AML-193 (cell line): ENCODE measurements at regions not wholly inside any gene's neighbourhood (a gene's known extent, or its start where the extent isn't known, plus 50 kb on each side); places are given as distances from the start of the nearest gene placed in this dataset.

Experiments used
- DNase-seq, 2 experiments: peaks; one replicate each; lab custom pipeline; 2025; lab: John Stamatoyannopoulos, UW

DNA sequence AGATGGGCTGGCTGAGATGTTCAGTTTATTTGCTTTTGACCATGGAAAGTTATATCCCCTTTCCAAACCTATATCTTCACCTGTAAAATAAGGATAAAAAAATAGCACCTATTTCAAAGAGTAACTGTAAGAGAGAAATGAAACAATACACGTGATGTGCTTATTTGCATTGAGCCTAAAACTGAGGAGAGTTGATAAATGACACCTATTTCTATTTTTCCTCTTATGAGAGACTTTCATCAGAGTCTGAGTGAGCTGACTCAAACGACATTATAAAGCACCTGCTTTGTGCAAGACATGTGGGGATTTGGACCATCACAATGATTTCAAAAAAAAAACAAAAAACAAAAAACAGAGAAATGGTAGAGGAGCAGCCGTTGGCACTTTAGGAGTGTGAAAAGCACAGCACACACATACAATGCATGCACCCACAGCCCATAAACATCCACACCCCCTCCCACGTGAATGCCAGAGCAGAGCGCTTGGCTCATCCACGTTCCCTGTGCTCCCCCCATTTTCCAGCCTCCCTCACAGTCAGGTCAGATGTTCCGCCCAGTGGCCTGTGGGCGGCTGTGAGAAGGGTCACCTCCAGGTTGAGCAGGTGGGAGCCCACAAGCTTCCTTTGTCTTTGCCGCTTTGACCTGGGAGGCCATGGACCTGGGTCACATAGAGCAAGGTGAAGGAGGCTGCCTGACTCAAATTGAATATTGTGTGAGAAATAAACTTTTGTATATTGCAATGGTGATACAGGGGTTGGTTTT lies 253.2 kb upstream of the ZNF32 start:
- DNase-seq, result no peak

DNA sequence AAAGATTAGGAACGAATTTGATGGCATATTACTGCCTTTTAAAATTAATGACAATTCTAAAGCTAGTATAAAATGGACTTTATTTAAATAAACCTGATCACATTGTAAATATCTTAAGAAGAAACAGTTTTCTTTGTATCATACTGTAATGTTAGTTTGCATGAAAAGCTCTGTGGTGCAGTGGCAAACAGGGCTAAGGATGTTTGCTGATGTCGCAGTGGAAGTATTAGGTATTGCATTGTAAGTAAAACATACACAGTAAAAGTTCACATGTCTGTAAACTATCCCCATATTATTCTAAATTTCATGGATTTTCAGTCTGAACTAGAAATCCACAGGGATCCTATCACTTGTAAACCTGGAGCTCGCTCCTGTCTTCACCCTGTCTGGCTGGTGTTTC lies 252.6 kb upstream of the ZNF32 start:
- DNase-seq, result no peak

DNA sequence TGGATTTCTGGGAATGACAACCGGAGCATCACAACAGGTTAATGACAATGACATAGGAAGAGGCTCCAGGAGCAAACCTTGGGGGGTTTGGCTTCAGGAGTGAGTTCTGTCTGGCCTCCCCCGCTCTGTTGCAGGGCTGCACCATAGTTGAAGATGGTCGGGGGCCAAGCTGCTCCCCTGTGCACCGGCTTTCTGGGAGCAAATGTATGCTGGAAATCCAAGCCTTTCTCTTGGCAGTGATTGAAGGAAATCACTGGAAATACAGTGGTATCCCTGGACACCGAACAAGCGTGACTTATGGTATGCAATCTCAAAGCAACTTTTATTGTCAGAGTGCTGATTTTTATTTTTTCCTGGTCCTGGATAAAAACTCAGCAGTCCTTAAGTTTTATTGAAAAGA lies 251.9 kb upstream of the ZNF32 start:
- no peak for DNase-seq

DNA sequence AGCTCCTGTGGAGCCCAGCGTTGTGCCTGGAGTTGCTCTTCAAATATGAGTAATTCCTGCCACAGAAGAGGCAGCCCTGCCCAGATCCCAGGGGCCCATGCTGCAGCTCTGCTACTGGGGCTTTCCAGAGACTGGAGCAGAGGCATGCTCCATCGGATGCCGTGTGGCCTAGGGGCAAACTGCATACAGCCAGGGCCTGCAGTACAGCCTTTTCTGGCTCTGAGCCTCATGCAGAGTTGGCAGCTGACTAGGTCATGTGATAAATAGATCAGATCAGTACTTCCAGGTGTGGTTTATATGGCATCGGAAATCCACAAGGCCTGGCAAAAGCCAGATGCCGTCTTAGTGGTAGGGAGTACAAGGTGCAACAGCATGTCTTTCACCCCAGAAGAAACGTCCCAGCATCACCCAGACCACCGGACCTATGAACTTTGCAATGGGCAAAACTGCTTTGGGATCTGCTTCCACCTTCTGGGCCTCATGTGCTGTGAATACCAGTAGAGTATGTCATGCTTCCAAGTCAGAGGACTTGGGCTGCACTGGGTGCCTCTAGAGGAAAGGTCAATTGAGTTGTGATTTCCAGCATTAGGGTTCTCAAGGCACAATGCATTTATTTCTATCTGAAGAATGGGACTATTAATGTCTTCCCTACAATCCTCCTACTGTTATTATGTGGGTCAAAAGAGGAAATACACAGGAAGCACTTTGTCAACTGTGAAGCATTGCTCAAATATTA lies 250.7 kb upstream of the ZNF32 start:
- DNase-seq, result no peak

DNA sequence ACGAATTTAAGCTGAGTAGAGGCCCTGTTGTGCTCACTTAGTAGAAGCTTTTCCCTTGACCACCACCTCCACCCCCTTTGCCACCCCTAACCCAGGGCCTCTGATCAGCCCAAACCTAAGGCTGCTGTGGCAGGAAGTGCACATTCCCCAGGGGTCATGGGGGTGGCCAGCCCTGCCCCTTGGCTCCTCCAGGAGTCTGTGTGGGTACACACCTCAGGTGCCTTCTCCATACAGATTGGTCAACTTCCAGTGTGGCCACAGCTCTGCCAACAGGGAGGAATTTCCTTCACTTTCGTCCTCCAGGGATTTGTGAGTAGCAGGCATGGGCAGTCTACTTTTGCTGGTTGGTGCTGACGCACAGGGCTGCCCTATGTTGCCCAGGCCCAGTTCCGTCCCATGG lies 249.9 kb upstream of the ZNF32 start:
- DNase-seq, result no peak

DNA sequence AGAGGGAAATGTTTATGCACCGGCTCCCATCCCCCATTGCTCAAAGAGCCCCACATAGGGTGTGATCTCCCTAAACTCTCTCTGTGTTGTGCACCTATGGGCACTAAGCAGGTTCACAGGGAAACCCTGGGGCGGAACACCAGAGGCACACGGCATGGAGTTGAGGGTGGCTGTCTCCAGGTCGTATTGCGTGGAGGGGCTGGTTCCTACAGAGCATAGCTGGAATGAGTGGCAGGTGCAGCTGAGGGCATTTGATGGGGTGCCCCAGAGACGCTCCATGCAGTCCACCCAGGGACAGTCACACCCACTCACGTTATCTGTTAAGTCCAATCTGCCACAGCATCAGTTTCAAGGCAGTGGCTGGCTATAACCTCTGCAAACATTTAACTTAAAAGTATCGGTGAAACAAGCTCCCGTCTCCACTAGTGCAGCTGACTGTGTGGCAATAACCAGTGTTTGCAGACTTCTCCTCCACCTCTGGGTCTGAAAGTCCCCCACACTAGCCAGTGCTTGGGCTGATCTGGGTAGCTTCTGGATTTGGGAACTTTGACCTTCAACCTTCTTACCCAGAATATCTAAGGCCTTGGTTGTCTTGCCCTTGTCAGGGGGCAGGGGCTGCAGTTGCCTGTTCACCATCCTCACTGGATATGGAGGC lies 249.2 kb upstream of the ZNF32 start:
- no peak for DNase-seq

DNA sequence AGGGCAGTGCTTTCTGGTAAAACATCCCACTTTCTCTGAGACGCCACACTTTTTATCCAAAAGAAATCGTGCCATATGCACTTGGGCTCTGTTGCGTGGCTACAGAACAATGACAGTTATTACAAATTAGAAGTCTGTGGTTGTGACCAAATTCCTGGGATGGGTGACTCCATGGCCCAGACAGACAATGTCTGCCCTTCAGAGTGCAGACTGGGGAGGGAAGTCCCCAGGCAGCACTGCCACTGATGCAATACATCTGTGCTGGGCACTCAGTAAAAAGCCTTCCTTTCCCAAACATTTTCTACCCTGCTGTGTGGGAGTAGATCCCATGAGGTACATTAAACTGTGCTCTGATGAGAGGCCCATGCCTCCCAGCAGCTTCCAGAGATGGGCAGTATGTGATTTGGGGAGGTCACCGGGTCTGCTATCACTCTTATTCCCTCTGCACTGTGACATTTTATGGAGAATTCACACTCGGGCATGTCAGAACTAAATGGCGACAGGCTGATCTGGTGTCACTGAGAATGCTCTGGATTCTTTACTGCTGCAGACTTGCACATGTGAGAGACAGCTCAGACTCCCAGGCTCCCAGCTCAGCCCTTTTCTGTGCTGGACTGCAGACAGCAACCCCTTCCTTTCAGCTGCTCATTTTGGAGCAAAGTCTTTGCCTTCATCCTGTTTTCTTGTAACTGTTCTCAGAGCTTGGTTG lies 243.5 kb upstream of the ZNF32 start:
- no peak for DNase-seq

DNA sequence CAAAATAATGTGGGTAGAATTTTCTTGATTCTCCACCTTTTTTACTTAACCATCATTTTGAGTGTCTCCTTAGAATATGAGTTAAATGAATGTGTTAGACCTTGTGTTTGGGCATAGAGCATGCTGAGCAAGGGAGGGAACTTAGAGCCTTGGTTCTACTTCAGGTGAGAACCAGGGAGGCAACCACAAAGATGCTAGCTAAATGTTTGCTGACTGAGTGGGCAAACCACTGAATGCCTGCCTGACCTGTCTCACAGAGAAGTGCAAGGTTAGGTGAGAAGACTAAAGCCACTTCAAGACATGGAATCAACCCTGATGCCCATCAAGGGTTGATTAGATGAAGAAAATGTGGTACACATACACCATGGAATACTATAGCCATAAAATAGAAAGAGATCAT lies 242.6 kb upstream of the ZNF32 start:
- no peak for DNase-seq

DNA sequence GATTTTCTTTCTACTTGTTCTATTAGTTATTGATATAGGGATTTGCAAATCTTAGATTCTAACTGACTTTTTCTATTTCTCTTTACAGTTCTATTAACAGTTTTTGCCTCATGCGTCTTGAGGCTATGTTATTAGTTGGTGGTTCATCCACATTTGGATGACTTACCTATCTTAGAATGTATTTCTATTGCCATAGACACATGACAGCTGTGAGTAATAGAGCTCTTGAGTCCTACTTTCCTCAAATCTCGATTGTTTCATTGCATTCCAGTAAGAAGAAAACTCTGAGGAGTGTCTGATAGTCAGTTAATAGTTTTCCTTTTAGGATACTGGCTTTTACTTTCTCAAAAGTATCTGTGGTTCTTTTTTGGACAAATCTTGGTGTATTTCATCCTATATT lies 241.4 kb upstream of the ZNF32 start:
- DNase-seq, result no peak

DNA sequence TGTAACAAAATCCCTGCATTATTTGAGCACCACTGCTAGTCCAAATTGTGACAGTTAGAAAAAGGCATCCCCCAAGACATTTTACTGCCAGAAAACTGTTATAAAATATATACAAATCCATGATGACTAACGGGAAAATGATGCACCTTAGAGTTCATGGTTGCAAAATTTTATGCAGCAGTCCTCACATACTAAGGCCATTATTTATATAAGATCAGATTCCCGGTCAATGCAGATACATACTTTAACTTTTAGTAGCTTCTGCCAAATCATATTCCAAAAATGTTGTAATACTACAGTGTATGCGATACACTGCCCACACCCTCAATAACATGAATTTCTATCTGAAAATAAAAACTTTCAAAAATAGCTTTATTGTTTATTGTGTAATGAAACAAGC lies 239.9 kb upstream of the ZNF32 start:
- no peak for DNase-seq

DNA sequence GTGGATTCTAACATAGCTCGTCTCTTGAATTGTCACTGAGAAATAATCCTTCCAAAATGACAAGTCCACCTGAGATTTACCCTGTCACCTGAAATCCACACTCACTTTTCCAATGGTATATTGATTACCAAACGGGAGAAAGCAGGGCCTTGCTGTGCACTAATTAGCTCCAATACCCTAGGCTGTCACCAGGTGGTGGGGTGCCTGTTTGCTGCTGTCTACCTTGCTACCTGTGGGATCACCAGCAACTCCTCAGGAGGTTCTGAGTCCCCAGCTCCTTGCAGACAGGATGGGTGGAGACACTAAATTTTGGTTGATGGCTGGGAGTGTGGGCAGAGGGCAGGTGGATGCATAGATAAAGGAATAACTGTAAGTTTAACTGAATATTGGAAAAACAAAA lies 237.2 kb upstream of the ZNF32 start:
- DNase-seq, result no peak

DNA sequence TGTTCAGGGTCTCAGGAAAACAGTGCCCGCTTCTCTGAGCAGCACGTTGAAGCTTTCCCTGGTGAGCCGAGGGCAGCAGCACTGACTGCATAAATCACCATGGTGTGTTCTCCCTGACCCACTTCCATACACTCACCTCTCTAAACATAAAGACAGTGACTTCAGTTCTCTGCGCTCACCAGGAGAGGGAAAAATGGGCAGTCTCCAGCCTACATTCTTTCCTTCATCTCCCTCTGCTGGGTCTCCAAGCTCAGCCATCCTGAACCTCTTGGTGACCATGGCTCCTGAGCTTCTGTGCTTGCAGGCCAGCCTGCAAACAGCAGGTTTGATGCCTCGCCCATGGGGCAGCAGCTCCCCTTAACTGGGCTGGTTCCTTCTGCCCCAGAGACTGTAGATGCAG lies 236.6 kb upstream of the ZNF32 start:
- no peak for DNase-seq

DNA sequence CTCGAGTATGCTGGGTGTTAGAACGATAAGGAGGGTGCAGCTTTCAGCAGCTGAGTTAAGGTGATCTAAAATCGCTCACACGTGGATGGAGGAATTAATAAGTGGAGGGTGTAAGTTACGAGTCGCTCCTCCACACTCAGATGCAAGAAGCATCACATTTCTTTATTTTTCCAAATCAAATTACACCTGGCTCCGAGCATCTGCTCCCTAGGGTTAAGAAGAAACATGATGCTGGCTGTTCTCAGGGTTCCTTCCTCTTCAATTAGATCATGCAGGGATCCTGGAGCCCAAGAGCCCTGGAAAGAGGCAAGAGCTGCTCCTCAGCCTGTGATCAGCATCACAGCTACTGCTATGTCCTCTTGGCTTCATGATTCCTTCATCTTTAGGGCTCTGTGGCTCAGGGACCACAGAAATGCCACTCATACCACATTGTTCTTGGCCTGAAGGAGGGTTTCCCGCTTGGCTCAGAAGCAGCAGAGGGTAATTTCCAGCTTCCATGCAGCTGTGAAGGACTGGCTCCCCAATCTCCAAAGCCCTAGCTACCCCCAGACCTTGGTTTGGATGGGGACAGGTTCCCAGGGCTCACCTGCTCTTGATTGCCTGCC lies 235.9 kb upstream of the ZNF32 start:
- no peak for DNase-seq

DNA sequence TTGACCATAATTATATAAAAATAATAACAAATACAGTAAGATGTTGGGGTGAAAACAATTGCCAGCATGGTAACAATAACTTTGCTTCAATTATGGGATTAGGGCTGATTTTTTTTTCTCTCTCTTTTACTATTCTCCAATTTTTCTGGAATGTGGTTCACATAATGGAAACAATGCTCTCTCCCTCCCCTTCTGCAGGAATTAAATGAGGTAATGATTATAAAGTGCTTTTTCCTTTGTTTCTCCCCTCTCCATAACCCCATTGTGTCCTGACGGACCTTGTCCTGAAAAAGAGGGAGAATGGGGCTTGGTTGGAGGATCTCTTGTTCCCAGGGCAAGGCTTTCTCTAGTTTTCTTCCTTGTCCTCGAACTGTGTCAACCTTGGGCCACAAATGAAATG lies 234.0 kb upstream of the ZNF32 start:
- no peak for DNase-seq

DNA sequence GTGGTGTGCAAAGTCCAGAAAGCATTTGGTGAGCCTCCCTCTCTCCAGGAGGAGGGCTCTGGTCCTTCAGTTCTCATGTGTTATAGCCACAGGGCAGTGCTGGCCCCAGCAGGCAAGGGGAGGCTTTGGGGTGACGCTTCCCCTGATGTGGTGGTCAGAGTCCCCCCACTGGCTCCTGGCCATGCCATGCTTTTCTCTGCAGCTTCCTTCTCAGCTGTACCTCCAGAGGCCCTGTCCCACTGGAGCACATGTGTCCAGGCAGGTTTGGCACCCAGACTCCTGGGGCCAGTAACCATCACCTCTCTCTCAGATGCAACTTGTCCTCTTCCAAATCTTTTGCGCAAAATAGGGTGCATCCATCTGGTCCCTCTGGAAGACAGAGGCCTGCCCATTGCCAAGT lies 233.0 kb upstream of the ZNF32 start:
- DNase-seq, result no peak

DNA sequence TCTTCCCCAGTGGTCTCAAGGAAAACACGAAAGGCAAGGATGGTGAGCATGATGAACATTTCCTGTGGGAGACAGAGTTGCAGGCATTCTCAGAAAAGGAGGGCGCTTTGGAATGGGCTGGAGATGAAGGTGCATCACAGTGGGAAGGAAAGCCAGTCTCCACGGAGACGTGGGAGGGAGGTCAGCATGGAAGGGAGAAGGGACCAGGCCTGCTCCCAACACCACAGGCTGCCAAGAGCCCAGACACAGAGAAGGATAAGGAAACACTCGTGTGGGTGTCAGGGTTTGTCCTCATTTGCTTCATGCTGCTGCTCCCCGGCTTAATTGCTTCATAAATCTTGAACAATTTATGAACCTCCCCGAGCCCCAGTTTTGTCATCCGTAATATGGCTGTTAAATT lies 231.5 kb upstream of the ZNF32 start:
- DNase-seq, result no peak

DNA sequence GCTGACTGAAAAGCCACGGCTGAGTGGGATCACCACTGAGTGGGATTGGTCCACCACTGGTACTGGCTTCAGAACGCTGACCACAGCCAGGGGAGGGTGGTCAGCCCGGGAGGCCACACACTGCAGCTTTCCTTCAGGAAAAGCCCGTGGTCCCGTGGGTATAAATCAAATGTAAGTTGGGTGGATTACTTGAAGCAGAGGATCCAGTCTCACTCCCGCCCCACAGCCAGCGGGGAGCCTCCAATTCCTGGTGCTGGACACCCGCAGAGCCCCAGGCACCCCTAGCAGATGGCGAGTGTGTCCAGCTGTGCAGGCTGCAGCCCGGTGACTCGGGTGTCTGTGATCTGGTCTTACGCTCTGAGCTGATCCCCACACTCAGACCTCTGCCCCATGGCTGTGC lies 231.1 kb upstream of the ZNF32 start:
- no peak for DNase-seq

DNA sequence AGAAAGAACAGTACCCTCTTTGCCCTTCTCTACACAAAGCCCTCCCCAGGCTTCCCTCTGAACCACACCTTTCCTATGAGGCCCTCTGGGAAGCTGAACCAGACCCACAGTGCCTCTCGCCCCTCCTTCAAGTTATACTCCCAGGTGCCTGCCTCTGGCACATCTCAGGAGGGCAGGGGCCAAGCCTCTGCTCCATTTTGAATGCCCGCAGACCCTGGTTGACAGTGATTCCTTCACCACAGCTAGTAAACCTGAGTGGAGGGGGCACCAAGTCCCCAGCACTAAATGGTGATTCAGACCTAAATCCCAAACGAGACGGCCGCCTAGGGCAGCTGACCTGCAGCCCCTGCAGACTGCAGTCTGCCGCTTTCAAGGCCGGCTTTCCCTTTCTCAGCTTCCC lies 230.5 kb upstream of the ZNF32 start:
- no peak for DNase-seq

DNA sequence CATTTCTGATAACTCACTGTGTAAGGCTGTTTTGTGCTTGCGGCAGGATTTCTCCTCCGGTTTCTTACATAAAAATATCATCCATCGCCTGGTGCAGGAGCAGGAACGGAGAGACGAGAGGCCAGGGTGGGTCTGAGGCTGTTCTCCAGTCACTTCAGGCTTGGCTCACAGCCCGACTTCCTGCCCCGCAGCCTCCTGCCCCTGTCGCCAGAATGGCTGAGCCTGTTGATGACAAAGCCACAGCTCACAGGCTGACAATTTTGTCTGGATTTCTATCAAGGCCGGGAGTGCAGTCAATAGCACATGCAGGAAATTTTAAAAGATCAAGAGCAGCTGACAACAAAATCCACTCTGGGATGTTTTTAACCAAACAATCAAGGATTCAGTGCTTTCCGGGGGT lies 229.7 kb upstream of the ZNF32 start:
- no peak for DNase-seq

DNA sequence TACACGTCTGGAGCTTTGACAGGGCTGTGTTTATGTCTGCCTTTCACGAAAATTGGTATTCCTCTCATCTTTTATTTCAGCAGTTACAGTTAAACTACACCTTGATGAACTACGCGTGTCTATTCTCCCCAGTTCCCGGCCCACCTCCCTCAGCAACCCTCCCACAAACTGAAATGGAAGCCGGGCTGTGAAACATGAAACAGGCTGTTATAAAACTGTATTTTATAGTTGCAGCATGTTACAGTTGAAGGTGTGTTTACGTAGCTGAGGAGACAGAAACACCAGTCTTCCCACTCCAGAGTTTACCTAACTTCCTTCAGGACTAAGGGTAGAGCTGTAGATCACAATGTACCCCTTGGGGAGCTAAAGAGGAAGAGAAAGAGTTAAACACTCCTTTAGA lies 228.3 kb upstream of the ZNF32 start:
- no peak for DNase-seq

DNA sequence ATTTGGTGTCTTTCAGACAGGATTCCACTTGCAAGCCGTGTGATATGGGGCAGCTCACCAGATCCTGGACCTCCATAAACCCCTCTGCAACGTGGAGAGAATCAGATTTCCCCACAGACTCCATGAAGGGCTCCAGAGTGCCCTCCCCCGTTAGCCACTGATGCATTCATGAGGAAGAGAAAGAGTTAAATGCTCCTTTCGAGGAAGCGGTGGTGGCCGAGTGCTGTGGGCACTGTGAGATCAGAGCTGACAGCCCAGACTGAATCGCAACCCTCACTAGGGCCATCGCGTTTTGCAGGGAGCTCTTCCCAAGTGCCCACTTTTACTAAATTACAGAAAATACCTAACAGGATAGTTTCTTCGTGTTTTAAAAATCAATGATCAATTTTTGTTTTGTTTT lies 226.3 kb upstream of the ZNF32 start:
- no peak for DNase-seq

DNA sequence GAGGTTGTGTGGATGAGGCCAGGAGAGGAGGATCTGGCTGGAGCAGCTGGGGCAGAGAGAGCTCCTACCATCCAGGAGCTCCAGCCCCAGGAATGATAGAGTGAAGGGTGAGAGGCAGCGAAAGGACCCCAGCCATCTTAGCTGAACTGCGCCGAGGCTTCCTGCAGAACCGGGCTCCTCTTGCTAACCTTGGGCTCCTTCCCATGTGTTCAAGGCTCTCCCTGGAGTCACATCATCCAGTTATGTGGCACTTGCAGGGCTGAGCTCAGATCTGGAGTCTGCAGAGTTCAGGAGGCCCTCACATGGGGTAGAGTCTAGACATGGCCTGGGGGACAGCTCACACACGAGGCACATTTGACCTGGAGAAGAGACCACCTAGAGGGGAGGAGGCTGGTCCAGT lies 225.0 kb upstream of the ZNF32 start:
- DNase-seq, result no peak
